ENCODE measurements at regions not wholly inside any gene's neighbourhood (a gene's known extent, or its start where the extent isn't known, plus 50 kb on each side); places are given as distances from the start of the nearest gene placed in this dataset.

DNA sequence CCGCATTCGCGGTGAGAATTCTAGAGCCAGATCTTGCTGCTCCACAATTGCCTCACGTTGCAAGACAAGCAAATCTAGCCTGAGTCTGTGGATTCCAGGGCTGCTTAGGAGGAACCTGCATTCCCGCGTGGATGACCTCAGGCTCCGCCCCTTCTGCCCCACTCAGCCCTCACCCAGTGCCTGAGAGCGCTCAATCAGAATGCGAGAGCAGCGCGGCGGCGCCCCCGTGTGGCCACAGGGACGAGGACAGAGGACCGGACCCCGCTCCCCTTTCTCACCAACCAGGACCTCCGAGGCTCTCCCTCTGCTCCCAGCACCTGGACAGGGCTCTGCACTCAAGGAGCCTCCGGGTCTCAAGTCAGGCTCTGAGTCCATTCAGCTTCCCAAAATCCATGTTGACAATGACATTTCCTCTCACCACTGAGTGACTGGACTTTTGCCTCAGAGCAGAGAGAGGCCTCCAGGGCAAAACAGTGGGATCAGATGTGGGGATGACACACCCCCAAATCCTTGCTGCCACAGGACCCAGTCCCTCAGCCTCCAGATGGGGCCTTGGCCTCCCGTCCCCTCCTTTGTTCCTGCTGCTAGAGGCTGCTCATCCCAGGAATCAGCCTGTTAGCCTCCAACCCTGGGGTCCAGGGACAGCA is 52.0 kb downstream of the RPP21 start:
- peak; percentile 74 for DNase-seq (ENCODE audit: low spot score)

DNA sequence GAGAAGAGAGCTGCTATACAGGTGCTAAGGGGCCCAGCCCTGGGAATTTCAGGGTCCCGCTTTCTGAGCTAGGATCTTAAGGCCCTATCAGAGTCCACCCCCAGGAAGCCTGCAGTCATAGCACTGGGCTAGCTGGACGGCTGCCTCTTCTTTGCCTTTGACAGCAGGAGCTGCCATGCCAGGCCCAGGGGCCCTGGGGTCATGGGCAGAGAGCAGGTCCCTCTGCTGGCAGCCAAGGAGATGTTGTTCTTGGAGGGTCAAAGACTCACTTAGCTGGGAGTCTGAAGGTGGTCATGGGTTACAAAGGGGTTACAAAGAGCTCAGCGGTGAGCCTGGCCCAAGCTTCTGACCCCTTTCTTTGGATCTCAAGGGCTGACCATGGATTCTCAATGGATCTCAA is 52.7 kb downstream of the RPP21 start:
- DNase-seq (ENCODE audit: low spot score): no peak

- DNase-seq (ENCODE audit: low spot score): no peak
These were observed 54.6 kb downstream of the RPP21 start for GRCh38 chr6:30399390-30400058.

DNA sequence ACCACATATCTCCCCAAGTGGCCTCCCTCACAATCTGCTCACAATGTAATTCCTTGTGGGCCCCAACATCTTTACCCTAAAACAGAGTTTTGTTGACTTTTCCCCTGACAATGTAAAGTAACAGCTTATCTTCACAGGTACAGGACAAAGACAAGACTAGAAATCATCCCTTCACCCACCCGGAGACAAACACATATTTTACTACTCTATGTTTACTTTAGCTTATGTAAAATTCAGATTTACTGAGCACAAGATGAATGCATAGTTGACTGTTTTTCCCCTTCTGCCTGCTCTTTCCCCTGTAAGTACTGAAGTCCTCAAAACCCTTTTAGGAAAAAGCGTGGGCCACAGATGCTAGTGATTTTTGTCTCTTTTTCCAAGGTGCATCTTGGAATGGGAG is 61.0 kb downstream of the RPP21 start:
- DNase-seq (ENCODE audit: low spot score): no peak

- DNase-seq (ENCODE audit: low spot score): no peak
These were observed 64.2 kb downstream of the RPP21 start for GRCh38 chr6:30409184-30409583.

- peak; percentile 46 for DNase-seq (ENCODE audit: low spot score)
These were observed 66.7 kb downstream of the RPP21 start for GRCh38 chr6:30411515-30412207.

- DNase-seq (ENCODE audit: low spot score): no peak
These were observed 70.9 kb upstream of the HLA-E start for GRCh38 chr6:30418448-30418847.

- DNase-seq (ENCODE audit: low spot score): no peak
These were observed 64.8 kb upstream of the HLA-E start for GRCh38 chr6:30424549-30424948.

Data from hematopoietic multipotent progenitor cell treated with erythropoietin and hydrocortisone succinate and interleukin-3 and kit ligand, for 15 days (in vitro differentiated cells).